GM13977 (cell line): ENCODE measurements at regions not wholly inside any gene's neighbourhood (a gene's known extent, or its start where the extent isn't known, plus 50 kb on each side); places are given as distances from the start of the nearest gene placed in this dataset.
"Not testable (repeated sequence)": the region's sequence is repeated elsewhere in the genome, so short reads cannot be mapped to it uniquely, and the experiment has no call there.

Experiments used
- DNase-seq: peaks from one replicate; pipeline ENCODE4 v3.0.0; 2012; ENCODE audit warnings: low spot score
- CTCF ChIP-seq: IDR thresholded peaks from 2 replicates; pipeline ENCODE4 v1.5.1; 2012; ENCODE audit warnings: mild to moderate bottlenecking, control low read depth; ENCODE audit not compliant: insufficient read depth; ENCODE audit errors: extremely low read depth, missing control alignments
- in situ Hi-C: fragments of 300-500 bp; cut with MboI; formaldehyde crosslinking; loops from one replicate; pipeline ENCODE4 v1.12.0; 2022; ENCODE audit warnings: low sequenced_read_pairs, low pct_unique_long_range_greater_than_20kb, mixed read lengths, inconsistent platforms; ENCODE audit not compliant: unreplicated experiment

- in situ Hi-C loops, result no loop called here
- no peak for DNase-seq
- no peak for TF ChIP-seq CTCF
Measured at GRCh38 chr10:59454171-59454919, 92.0 kb upstream of the FAM13C start.

DNA sequence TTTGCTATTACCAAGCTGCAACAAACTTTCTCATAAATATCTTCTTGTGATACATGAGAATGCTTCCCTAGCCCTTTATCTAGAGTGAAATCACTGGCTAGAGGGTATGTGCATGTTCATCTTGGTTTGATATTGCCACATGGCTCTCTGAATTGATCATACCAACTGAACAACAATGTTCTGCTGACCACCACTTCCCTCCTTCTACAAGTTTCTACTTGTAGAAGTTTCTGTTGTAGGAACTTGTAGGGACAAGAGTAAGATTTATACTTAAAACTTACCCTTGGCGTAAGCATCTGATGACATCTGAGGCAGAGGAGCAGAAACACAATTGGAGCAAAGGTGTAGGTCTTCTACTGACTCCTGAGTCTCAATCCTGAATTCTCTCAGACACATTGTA lies 86.3 kb upstream of the FAM13C start:
- no peak for TF ChIP-seq CTCF
- DNase-seq, result no peak
- in situ Hi-C loops, result no loop called here

GRCh38 chr10:59435707-59436106 lies 73.4 kb upstream of the FAM13C start:
- in situ Hi-C loops, result no loop called here
- DNase-seq, result no peak
- no peak for TF ChIP-seq CTCF

DNA sequence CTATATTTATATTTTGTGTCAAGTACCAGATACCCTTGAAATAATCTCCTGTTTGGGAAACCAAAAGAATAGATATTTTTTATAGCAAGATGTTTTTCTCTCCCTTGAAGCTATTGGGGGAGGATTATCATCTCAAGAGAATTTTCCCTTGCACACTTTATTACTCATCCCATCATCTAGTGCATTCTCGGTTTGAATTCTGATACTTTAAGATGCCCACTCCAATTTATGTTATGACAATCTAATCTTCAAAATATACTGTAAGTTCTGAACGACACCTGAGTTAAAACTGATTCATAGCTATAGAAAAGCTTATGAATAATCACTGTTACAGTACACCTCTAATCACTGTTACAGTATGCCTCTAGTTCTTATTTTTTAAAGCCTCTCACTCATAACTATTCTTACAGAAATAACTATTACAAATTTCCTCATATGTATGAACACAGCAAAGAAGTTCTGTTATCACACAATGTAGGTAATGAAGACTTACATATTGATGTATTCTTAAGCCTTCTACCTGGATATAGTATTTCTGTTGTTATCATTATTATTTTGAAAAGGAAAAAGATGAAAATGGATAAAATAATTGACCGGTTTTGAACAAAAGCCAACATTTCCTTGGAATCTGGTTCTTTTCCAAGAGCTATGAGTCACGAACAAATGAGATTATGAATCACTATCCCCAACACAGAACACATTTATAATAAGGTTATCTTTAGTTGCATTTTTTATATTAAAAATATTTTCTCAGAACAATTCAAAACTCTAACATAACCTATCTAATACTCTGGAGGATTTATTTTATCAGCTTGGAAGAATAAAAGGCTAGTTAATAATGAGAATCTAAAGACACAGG lies 72.3 kb upstream of the FAM13C start:
- TF ChIP-seq CTCF, result no peak
- no peak for DNase-seq
- in situ Hi-C loops, result no loop called here

GRCh38 chr10:59433720-59434428 lies 71.5 kb upstream of the FAM13C start:
- in situ Hi-C loops, result no loop called here
- no peak for TF ChIP-seq CTCF
- no peak for DNase-seq

DNA sequence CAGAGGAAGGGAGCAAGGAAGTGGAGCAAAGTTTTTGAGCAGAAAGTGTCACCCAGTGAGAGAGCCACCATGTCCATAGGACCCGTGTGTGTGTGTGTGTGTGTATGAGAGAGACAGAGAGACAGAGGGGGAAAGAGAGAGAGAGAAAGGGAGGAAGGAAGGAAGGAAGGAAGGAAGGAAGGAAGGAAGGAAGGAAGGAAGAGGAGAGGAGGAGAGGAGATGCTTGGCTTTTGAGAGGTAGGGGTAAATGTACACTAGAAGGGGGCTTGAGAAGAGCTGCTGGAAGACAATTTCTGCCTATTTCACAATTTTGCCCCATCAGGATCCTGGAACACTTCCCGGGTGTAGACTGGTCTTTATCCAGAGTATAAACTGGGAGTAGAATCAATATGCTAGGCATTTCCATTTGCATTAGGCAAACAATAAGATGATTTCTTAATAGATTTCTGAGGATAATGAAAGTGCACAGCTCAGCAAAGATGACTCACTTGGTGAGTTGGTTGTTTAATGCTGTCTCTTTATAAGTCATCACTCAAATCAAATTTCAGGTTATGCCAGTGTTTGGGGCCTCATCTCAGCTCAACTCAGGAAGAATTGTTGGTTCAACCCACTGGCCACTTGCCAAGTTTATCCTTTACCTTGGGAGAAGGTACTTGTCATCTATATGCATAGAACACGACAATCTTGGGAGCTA lies 70.0 kb upstream of the FAM13C start:
- no peak for DNase-seq
- in situ Hi-C loops, result no loop called here
- TF ChIP-seq CTCF, result no peak

DNA sequence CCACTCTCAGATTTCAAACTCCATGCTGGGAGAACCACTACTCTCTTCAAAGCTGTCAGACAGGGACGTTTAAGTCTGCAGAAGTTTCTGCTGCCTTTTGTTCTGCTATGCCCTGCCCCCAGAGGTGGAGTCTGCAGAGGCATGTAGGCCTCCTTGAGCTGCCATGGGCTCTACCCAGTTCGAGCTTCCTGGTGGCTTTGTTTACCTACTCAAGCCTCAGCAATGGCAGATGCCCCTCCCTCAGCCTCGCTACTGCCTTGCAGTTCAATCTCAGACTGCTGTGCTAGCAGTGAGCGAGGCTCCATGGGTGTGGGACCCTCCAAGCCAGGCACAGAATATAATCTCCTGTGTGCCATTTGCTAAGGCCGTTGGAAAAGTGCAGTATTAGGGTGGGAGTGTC lies 51.4 kb upstream of the FAM13C start:
- in situ Hi-C loops, DNase-seq: not testable (repeated sequence)
